DND-41 (cell line): ENCODE measurements at regions not wholly inside any gene's neighbourhood (a gene's known extent, or its start where the extent isn't known, plus 50 kb on each side); places are given as distances from the start of the nearest gene placed in this dataset.

ENCODE experiments used
- EZH2 ChIP-seq: IDR thresholded peaks from 3 replicates; pipeline ENCODE4 v1.6.1; 2012; ENCODE audit warnings: borderline replicate concordance, low read depth, mild to moderate bottlenecking, moderate library complexity, low read length, inconsistent platforms; ENCODE audit not compliant: severe bottlenecking
- TF ChIP-seq, protein P1 (sequence below): IDR thresholded peaks from 2 replicates; pipeline ENCODE4 v1.5.1; 2012; ENCODE audit warnings: borderline replicate concordance, low read length, moderate library complexity, mild to moderate bottlenecking; ENCODE audit not compliant: poor library complexity, severe bottlenecking; ENCODE audit errors: extremely low read depth

DNA sequence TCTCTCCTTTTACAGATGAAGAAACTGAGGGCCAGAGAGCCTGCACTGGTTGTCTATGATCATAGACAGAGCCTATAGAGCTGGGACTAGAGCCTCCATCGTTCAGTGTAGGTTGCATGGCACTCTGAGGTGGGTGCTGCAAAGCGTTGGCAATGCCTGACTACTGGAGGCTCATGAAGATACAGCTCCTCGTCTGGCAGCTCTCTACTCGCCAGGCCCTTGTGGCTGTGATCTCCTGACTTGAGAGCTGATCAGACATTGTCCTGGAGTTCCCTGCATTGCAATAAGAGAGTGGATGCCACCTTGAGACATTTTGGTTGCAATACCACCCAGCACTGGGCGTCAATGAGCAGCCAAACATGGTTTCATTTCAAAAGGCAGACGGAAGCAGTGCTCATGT, 270.1 kb upstream of the ARID1B start:
- TF ChIP-seq, protein P1, sequence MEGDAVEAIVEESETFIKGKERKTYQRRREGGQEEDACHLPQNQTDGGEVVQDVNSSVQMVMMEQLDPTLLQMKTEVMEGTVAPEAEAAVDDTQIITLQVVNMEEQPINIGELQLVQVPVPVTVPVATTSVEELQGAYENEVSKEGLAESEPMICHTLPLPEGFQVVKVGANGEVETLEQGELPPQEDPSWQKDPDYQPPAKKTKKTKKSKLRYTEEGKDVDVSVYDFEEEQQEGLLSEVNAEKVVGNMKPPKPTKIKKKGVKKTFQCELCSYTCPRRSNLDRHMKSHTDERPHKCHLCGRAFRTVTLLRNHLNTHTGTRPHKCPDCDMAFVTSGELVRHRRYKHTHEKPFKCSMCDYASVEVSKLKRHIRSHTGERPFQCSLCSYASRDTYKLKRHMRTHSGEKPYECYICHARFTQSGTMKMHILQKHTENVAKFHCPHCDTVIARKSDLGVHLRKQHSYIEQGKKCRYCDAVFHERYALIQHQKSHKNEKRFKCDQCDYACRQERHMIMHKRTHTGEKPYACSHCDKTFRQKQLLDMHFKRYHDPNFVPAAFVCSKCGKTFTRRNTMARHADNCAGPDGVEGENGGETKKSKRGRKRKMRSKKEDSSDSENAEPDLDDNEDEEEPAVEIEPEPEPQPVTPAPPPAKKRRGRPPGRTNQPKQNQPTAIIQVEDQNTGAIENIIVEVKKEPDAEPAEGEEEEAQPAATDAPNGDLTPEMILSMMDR, result no peak
- no peak for TF ChIP-seq EZH2
